ENCODE measurements at regions not wholly inside any gene's neighbourhood (a gene's known extent, or its start where the extent isn't known, plus 50 kb on each side); places are given as distances from the start of the nearest gene placed in this dataset.

GRCh38 chr10:8327140-8327423 lies 272.6 kb downstream of the GATA3 start:
- H3K36me3 ChIP-seq (ENCODE audit: control insufficient read depth, low read length) = no peaks in the 10 kb centered on the region
- H3K9me3 ChIP-seq (ENCODE audit: control insufficient read depth, insufficient read depth, low read length) = no peaks in the 10 kb centered on the region
- no peak overlapping the region for H3K4me3 ChIP-seq (ENCODE audit: low read length)
- TF ChIP-seq CTCF (IDR thresholded peaks at IDR 0.05; ENCODE audit: low read depth, low read length, poor library complexity, severe bottlenecking) = no peak
- no peak for TF ChIP-seq EZH2phosphoT487 (IDR thresholded peaks at IDR 0.05; ENCODE audit: borderline replicate concordance, low read length)
- no peak overlapping the region for H3K4me2 ChIP-seq (ENCODE audit: low read length)
- H3K27ac ChIP-seq (ENCODE audit: low read depth, low read length) = no peak overlapping the region
- no peaks in the 10 kb centered on the region for H3F3A ChIP-seq (ENCODE audit: control insufficient read depth, insufficient read depth)
- H3K27me3 ChIP-seq (ENCODE audit: control insufficient read depth, low read length) = no peaks in the 10 kb centered on the region
- H3K79me2 ChIP-seq (ENCODE audit: control insufficient read depth, low read length) = no peaks in the 10 kb centered on the region
- H3K9me2 ChIP-seq (replicated peaks; ENCODE audit: control insufficient read depth, low read length) = no peaks in the 10 kb centered on the region
- no peaks in the 10 kb centered on the region for H3K4me1 ChIP-seq (ENCODE audit: control insufficient read depth, low read length)
- H4K20me1 ChIP-seq (ENCODE audit: control insufficient read depth, insufficient read depth, low read depth, low read length) = no peaks in the 10 kb centered on the region

GRCh38 chr10:8331387-8331786 lies 276.9 kb downstream of the GATA3 start:
- H3K27me3 ChIP-seq (ENCODE audit: control insufficient read depth, low read length) = no peaks in the 10 kb centered on the region
- H3K4me3 ChIP-seq (ENCODE audit: low read length) = no peak overlapping the region
- H4K20me1 ChIP-seq (ENCODE audit: control insufficient read depth, insufficient read depth, low read depth, low read length) = no peaks in the 10 kb centered on the region
- TF ChIP-seq EZH2phosphoT487 (IDR thresholded peaks at IDR 0.05; ENCODE audit: borderline replicate concordance, low read length) (no peak), CTCF (IDR thresholded peaks at IDR 0.05; ENCODE audit: low read depth, low read length, poor library complexity, severe bottlenecking) (no peak)
- H3K36me3 ChIP-seq (ENCODE audit: control insufficient read depth, low read length) = no peaks in the 10 kb centered on the region
- H3K9me2 ChIP-seq (replicated peaks; ENCODE audit: control insufficient read depth, low read length) = no peaks in the 10 kb centered on the region
- H3K27ac ChIP-seq (ENCODE audit: low read depth, low read length) = no peak overlapping the region
- H3K9me3 ChIP-seq (ENCODE audit: control insufficient read depth, insufficient read depth, low read length) = no peaks in the 10 kb centered on the region
- no peaks in the 10 kb centered on the region for H3K4me1 ChIP-seq (ENCODE audit: control insufficient read depth, low read length)
- H3K79me2 ChIP-seq (ENCODE audit: control insufficient read depth, low read length) = no peaks in the 10 kb centered on the region
- H3K4me2 ChIP-seq (ENCODE audit: low read length) = no peak overlapping the region
- no peaks in the 10 kb centered on the region for H3F3A ChIP-seq (ENCODE audit: control insufficient read depth, insufficient read depth)

DNA sequence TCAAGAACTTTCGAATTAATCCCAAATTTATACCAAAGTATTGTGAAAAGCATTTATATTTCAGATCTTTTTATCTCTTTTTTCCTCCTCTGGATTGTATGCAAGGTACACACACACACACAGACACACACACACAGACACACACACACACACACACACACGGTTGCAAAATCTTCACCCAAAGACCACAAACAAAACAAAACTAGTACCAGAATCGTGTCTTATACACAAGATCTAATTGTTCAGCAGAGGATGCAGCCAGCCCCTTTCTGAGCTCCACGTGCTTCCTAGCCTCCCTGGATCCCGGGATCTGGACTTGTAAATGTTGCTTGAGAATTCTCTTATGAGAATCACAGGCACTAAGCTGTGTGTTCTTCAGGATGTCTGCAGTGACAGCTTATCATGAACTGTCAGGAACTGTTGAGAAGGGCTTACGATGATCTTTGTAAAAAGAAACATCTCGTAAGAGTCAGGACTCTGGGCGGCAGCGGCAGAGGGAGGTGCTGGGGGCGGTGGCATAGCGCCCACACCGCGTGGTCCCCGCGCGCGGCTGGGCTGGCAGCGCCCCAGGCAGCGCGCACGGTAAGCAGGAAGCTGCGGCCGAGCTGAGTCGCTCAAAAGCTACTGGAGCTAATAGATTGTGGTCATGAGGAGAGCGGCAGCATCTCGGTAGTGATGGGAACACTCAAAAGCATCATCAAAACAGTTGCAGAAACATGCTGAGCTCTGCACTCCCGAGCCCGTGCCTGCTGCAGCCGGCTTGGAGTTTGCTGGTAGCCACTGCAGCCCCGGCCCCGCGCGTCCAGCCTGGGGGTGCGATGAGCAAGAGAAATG lies 277.6 kb downstream of the GATA3 start:
- H3K4me3 ChIP-seq (ENCODE audit: low read length) = no peak overlapping the region
- no peak overlapping the region for H3K27ac ChIP-seq (ENCODE audit: low read depth, low read length)
- H3K9me3 ChIP-seq (ENCODE audit: control insufficient read depth, insufficient read depth, low read length) = no peaks in the 10 kb centered on the region
- no peaks in the 10 kb centered on the region for H3K36me3 ChIP-seq (ENCODE audit: control insufficient read depth, low read length)
- no peaks in the 10 kb centered on the region for H3K79me2 ChIP-seq (ENCODE audit: control insufficient read depth, low read length)
- no peaks in the 10 kb centered on the region for H3F3A ChIP-seq (ENCODE audit: control insufficient read depth, insufficient read depth)
- no peak overlapping the region for H3K4me2 ChIP-seq (ENCODE audit: low read length)
- H3K4me1 ChIP-seq (ENCODE audit: control insufficient read depth, low read length) = no peaks in the 10 kb centered on the region
- no peaks in the 10 kb centered on the region for H4K20me1 ChIP-seq (ENCODE audit: control insufficient read depth, insufficient read depth, low read depth, low read length)
- H3K27me3 ChIP-seq (ENCODE audit: control insufficient read depth, low read length) = no peaks in the 10 kb centered on the region
- no peaks in the 10 kb centered on the region for H3K9me2 ChIP-seq (replicated peaks; ENCODE audit: control insufficient read depth, low read length)
- TF ChIP-seq EZH2phosphoT487 (IDR thresholded peaks at IDR 0.05; ENCODE audit: borderline replicate concordance, low read length) = no peak
- TF ChIP-seq CTCF (IDR thresholded peaks at IDR 0.05; ENCODE audit: low read depth, low read length, poor library complexity, severe bottlenecking) = no peak

All from DOHH2 (cell line).